ENCODE measurements at regions not wholly inside any gene's neighbourhood (a gene's known extent, or its start where the extent isn't known, plus 50 kb on each side); places are given as distances from the start of the nearest gene placed in this dataset.

DNA sequence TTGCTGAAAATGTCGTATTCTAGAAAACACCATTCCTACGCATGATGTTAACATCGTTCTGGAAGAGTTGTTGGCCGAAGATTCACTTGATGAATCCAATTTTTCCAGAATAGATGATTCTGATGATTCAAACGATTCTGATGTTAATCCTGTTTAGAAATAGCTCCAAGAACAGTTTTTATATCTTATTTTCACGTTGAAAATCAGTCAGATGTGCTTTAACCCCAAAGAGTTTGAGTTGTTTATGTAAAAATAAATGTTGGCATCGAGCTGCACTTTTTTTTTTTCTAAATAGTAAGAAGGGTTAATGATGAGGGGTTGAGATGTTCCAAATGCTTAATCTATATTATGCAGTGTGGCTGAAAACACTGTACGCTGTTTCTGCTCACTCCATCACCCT, 99.9 kb upstream of the LINC00305 start:
- Histone ChIP-seq H3K4me1 (ENCODE audit: insufficient read depth, low read length) (no peaks in the 10 kb centered on the region), H4K20me1 (ENCODE audit: insufficient read depth, low read length) (no peaks in the 10 kb centered on the region), H3K79me2 (ENCODE audit: insufficient read depth, low read length) (no peaks in the 10 kb centered on the region), H3K4me2 (ENCODE audit: low read depth, low read length) (no peak overlapping the region), H3K4me3 (replicated peaks in 1 of 3; ENCODE audit: insufficient read depth in 1 of 3, low read depth in 2 of 3, low read length in 3 of 3) (no peak overlapping the region), H2AFZ (ENCODE audit: low read length) (no peak overlapping the region), H3K36me3 (replicated peaks in 1 of 2; ENCODE audit: control insufficient read depth in 1 of 2, insufficient read depth in 2 of 2, low read length in 2 of 2) (no peaks in the 10 kb centered on the region), H3K27me3 (ENCODE audit: control insufficient read depth in 1 of 2, insufficient read depth in 2 of 2, low read length in 2 of 2) (no peaks in the 10 kb centered on the region), H3K9me3 (ENCODE audit: low read length) (peaks cover 20% of the 10 kb centered on the region), H3K27ac (ENCODE audit: extremely low read length, insufficient read depth, low read length) (no peak overlapping the region), H3K9ac (ENCODE audit: insufficient read depth, low read depth, low read length) (no peak overlapping the region)
- DNase-seq (ENCODE audit: low spot score) (no peak), ATAC-seq (no peak), FAIRE-seq (no peak)
- ChIA-PET POLR2A (no interaction called here), CTCF (ENCODE audit: low intra/inter-chr PET ratio, low total read pairs) (no interaction called here)
- in situ Hi-C loops (cut with HindIII; ENCODE audit: extremely low pct_ligation_motif_present, low pct_unique_long_range_greater_than_20kb) (no loop called here), intact Hi-C loops (cut with micrococcal nuclease; ENCODE audit: unreplicated experiment) (no loop called here)
- WGBS (ENCODE audit: low lambda C conversion rate): 14% methylated on average over 8 of the region's 8 CpGs
- no TSS peak for BruUV-seq (replicated peaks)
- TF ChIP-seq ZNF225 (CRISPR knock-in tag; IDR thresholded peaks at IDR 0.05): no peak
- no peak for TF ChIP-seq ZNF335 (CRISPR knock-in tag; IDR thresholded peaks at IDR 0.05)
- TF ChIP-seq, protein P1, sequence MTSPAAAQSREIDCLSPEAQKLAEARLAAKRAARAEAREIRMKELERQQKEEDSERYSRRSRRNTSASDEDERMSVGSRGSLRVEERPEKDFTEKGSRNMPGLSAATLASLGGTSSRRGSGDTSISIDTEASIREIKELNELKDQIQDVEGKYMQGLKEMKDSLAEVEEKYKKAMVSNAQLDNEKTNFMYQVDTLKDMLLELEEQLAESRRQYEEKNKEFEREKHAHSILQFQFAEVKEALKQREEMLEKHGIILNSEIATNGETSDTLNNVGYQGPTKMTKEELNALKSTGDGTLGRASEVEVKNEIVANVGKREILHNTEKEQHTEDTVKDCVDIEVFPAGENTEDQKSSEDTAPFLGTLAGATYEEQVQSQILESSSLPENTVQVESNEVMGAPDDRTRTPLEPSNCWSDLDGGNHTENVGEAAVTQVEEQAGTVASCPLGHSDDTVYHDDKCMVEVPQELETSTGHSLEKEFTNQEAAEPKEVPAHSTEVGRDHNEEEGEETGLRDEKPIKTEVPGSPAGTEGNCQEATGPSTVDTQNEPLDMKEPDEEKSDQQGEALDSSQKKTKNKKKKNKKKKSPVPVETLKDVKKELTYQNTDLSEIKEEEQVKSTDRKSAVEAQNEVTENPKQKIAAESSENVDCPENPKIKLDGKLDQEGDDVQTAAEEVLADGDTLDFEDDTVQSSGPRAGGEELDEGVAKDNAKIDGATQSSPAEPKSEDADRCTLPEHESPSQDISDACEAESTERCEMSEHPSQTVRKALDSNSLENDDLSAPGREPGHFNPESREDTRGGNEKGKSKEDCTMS (CRISPR knock-in tag; conservative IDR thresholded peaks at IDR 0.05): no peak
- TF ChIP-seq, protein P2, sequence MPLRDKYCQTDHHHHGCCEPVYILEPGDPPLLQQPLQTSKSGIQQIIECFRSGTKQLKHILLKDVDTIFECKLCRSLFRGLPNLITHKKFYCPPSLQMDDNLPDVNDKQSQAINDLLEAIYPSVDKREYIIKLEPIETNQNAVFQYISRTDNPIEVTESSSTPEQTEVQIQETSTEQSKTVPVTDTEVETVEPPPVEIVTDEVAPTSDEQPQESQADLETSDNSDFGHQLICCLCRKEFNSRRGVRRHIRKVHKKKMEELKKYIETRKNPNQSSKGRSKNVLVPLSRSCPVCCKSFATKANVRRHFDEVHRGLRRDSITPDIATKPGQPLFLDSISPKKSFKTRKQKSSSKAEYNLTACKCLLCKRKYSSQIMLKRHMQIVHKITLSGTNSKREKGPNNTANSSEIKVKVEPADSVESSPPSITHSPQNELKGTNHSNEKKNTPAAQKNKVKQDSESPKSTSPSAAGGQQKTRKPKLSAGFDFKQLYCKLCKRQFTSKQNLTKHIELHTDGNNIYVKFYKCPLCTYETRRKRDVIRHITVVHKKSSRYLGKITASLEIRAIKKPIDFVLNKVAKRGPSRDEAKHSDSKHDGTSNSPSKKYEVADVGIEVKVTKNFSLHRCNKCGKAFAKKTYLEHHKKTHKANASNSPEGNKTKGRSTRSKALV (CRISPR knock-in tag; IDR thresholded peaks at IDR 0.05): no peak
- no peak for TF ChIP-seq SP2 (CRISPR knock-in tag; IDR thresholded peaks at IDR 0.05)
- no peak for TF ChIP-seq SMARCC2 (IDR thresholded peaks at IDR 0.05)
- TF ChIP-seq ZNF17 (CRISPR knock-in tag; IDR thresholded peaks at IDR 0.05): no peak
